ENCODE measurements at regions not wholly inside any gene's neighbourhood (a gene's known extent, or its start where the extent isn't known, plus 50 kb on each side); places are given as distances from the start of the nearest gene placed in this dataset.

- no peak for TF ChIP-seq CTCF (IDR thresholded peaks at IDR 0.05; ENCODE audit: low read depth, low read length, poor library complexity, severe bottlenecking)
- TF ChIP-seq EZH2phosphoT487 (IDR thresholded peaks at IDR 0.05; ENCODE audit: borderline replicate concordance, low read length), result no peak
- Histone ChIP-seq H3K4me2 (ENCODE audit: low read length) (no peak overlapping the region), H3K4me1 (ENCODE audit: control insufficient read depth, low read length) (no peaks in the 10 kb centered on the region), H3K27ac (ENCODE audit: low read depth, low read length) (no peak overlapping the region), H3K79me2 (ENCODE audit: control insufficient read depth, low read length) (no peaks in the 10 kb centered on the region), H3K9me3 (ENCODE audit: control insufficient read depth, insufficient read depth, low read length) (no peaks in the 10 kb centered on the region), H3K36me3 (ENCODE audit: control insufficient read depth, low read length) (no peaks in the 10 kb centered on the region), H3F3A (ENCODE audit: control insufficient read depth, insufficient read depth) (no peaks in the 10 kb centered on the region), H3K27me3 (ENCODE audit: control insufficient read depth, low read length) (no peaks in the 10 kb centered on the region), H3K9me2 (replicated peaks; ENCODE audit: control insufficient read depth, low read length) (no peaks in the 10 kb centered on the region), H3K4me3 (ENCODE audit: low read length) (no peak overlapping the region), H4K20me1 (ENCODE audit: control insufficient read depth, insufficient read depth, low read depth, low read length) (no peaks in the 10 kb centered on the region)
Measured at GRCh38 chr13:54373211-54373610, 1344.6 kb downstream of the OLFM4 start.

DNA sequence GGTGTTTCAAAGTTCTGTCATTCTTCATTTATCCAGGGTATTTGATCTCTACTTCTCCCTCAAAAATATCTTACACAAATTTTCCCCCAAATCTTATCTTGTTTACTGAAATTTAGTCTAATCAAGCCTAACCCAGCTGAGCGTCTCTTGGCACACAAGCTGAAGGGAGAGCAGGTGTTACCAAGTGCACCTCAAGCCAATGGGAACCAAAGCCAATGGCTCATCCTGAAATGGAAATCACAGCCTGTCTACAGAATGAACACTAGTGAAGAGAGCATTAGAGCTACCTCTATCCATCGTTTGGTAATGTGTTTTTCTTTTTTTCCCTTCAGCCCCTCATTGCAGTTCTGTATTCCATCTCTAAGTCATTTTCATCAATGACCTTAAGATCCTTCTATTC is 1350.8 kb downstream of the OLFM4 start:
- Histone ChIP-seq H3K4me1 (ENCODE audit: control insufficient read depth, low read length) (no peaks in the 10 kb centered on the region), H3K9me2 (replicated peaks; ENCODE audit: control insufficient read depth, low read length) (no peaks in the 10 kb centered on the region), H3K4me3 (ENCODE audit: low read length) (no peak overlapping the region), H4K20me1 (ENCODE audit: control insufficient read depth, insufficient read depth, low read depth, low read length) (no peaks in the 10 kb centered on the region), H3F3A (ENCODE audit: control insufficient read depth, insufficient read depth) (no peaks in the 10 kb centered on the region), H3K36me3 (ENCODE audit: control insufficient read depth, low read length) (no peaks in the 10 kb centered on the region), H3K9me3 (ENCODE audit: control insufficient read depth, insufficient read depth, low read length) (no peaks in the 10 kb centered on the region), H3K79me2 (ENCODE audit: control insufficient read depth, low read length) (no peaks in the 10 kb centered on the region), H3K27me3 (ENCODE audit: control insufficient read depth, low read length) (no peaks in the 10 kb centered on the region), H3K27ac (ENCODE audit: low read depth, low read length) (no peak overlapping the region), H3K4me2 (ENCODE audit: low read length) (no peak overlapping the region)
- TF ChIP-seq CTCF (IDR thresholded peaks at IDR 0.05; ENCODE audit: low read depth, low read length, poor library complexity, severe bottlenecking) (no peak), EZH2phosphoT487 (IDR thresholded peaks at IDR 0.05; ENCODE audit: borderline replicate concordance, low read length) (no peak)

DNA sequence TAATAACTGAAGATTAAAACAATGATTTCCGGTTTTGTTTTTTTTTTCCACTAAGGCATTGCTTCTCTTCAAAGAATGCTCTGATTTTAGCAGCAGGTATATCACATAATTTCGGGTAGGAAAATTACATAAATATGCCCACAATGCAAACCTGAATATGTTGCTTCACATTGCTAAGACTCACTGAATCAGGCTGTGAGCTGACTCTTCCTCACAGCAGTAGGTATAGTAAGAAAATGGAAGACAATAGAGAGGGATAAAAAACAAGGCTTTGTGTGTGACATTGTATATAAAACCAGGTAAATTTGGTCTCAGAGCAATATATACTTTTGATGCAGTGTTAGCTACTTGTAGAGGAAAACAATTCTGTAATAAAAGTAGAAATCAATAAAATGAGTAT is 1355.0 kb downstream of the OLFM4 start:
- TF ChIP-seq EZH2phosphoT487 (IDR thresholded peaks at IDR 0.05; ENCODE audit: borderline replicate concordance, low read length) (no peak), CTCF (IDR thresholded peaks at IDR 0.05; ENCODE audit: low read depth, low read length, poor library complexity, severe bottlenecking) (no peak)
- Histone ChIP-seq H3K36me3 (ENCODE audit: control insufficient read depth, low read length) (no peaks in the 10 kb centered on the region), H3K9me2 (replicated peaks; ENCODE audit: control insufficient read depth, low read length) (no peaks in the 10 kb centered on the region), H3K9me3 (ENCODE audit: control insufficient read depth, insufficient read depth, low read length) (no peaks in the 10 kb centered on the region), H3K79me2 (ENCODE audit: control insufficient read depth, low read length) (no peaks in the 10 kb centered on the region), H3K4me3 (ENCODE audit: low read length) (no peak overlapping the region), H3F3A (ENCODE audit: control insufficient read depth, insufficient read depth) (no peaks in the 10 kb centered on the region), H4K20me1 (ENCODE audit: control insufficient read depth, insufficient read depth, low read depth, low read length) (no peaks in the 10 kb centered on the region), H3K27ac (ENCODE audit: low read depth, low read length) (no peak overlapping the region), H3K27me3 (ENCODE audit: control insufficient read depth, low read length) (no peaks in the 10 kb centered on the region), H3K4me2 (ENCODE audit: low read length) (no peak overlapping the region), H3K4me1 (ENCODE audit: control insufficient read depth, low read length) (no peaks in the 10 kb centered on the region)

GRCh38 chr13:54387625-54388024 is 1359.0 kb downstream of the OLFM4 start:
- Histone ChIP-seq H3F3A (ENCODE audit: control insufficient read depth, insufficient read depth) (no peaks in the 10 kb centered on the region), H3K27me3 (ENCODE audit: control insufficient read depth, low read length) (no peaks in the 10 kb centered on the region), H3K79me2 (ENCODE audit: control insufficient read depth, low read length) (no peaks in the 10 kb centered on the region), H3K27ac (ENCODE audit: low read depth, low read length) (no peak overlapping the region), H3K9me2 (replicated peaks; ENCODE audit: control insufficient read depth, low read length) (no peaks in the 10 kb centered on the region), H3K36me3 (ENCODE audit: control insufficient read depth, low read length) (no peaks in the 10 kb centered on the region), H3K9me3 (ENCODE audit: control insufficient read depth, insufficient read depth, low read length) (no peaks in the 10 kb centered on the region), H3K4me1 (ENCODE audit: control insufficient read depth, low read length) (no peaks in the 10 kb centered on the region), H3K4me2 (ENCODE audit: low read length) (no peak overlapping the region), H3K4me3 (ENCODE audit: low read length) (no peak overlapping the region), H4K20me1 (ENCODE audit: control insufficient read depth, insufficient read depth, low read depth, low read length) (no peaks in the 10 kb centered on the region)
- TF ChIP-seq EZH2phosphoT487 (IDR thresholded peaks at IDR 0.05; ENCODE audit: borderline replicate concordance, low read length), result no peak
- TF ChIP-seq CTCF (IDR thresholded peaks at IDR 0.05; ENCODE audit: low read depth, low read length, poor library complexity, severe bottlenecking), result no peak
